ENCODE measurements at regions not wholly inside any gene's neighbourhood (a gene's known extent, or its start where the extent isn't known, plus 50 kb on each side); places are given as distances from the start of the nearest gene placed in this dataset.
"Not testable (repeated sequence)": the region's sequence is repeated elsewhere in the genome, so short reads cannot be mapped to it uniquely, and the experiment has no call there.

GRCh38 chr20:12573442-12573841 lies 435.3 kb upstream of the SPTLC3 start:
- WGBS, 2 donors: 56 to 74% methylated on average over 4 of the region's 4 CpGs
- H3K27ac ChIP-seq: peak overlapping the region in 2 of 4 donors; percentile 18 to 73
- no peak for DNase-seq (ENCODE audit: low spot score in 2 of 2)

DNA sequence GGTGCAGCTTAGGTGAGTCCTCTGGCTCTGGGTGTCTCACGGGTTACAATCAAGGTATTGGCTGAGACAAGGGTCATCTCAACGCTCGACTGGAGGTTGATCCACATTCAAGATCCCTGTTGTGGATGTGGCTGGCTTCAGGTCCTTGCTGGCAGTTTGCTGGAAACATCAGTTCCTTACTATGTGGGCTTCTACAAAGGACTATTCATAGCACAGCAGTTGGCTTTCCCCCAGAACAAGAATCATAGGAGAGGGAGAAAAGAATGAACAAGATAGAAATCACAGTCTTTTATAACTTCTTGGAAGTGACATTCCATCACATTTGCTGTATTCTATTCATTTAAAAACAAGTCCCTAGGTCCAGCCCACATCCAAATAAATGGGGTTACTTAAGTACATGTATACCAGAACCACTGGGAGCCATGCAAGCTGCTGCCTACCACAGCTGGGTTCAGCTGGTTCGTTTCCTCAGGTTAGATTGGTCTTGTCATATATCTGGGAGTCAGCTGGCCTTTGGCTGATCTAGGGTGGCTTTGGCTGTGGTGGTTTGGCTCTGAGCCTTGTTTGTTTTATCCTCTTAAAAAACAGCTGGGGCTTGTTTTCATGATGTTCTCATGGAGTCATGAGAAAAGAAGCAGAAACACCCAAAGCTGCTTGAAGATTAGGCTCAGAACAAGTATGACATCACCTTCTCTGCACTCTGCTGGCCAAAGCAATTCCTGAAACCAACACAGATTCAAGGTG lies 433.2 kb upstream of the SPTLC3 start:
- H3K9me3 ChIP-seq: no peaks in the 10 kb centered on the region
- WGBS, 2 donors: 39 to 43% methylated on average over 4 of the region's 4 CpGs
- no peaks in the 10 kb centered on the region for H3K36me3 ChIP-seq
- peak; percentile 34 to 40 for DNase-seq (ENCODE audit: low spot score in 2 of 2)
- H3K4me1 ChIP-seq: peaks cover 0 to 18% (median 7%) of the 10 kb centered on the region in 4 donors
- no peaks in the 10 kb centered on the region for H3K27me3 ChIP-seq
- H3K27ac ChIP-seq: peak overlapping the region; percentile 47 to 73 (median 59)
- peak in 1 of 2 donors; percentile 69 for TF ChIP-seq EP300 (IDR thresholded peaks at IDR 0.05)
- no peak for TF ChIP-seq POLR2A (IDR thresholded peaks at IDR 0.05)
- H3K4me3 ChIP-seq: no peak overlapping the region

More at GRCh38 chr20:12573442-12573841, 435.3 kb upstream of the SPTLC3 start:
- peaks cover 0 to 18% (median 7%) of the 10 kb centered on the region in 4 donors for H3K4me1 ChIP-seq
- H3K4me3 ChIP-seq: no peak overlapping the region
- no peaks in the 10 kb centered on the region for H3K27me3 ChIP-seq
- no peaks in the 10 kb centered on the region for H3K9me3 ChIP-seq
- no peaks in the 10 kb centered on the region for H3K36me3 ChIP-seq
- no peak for TF ChIP-seq POLR2A (IDR thresholded peaks at IDR 0.05)

DNA sequence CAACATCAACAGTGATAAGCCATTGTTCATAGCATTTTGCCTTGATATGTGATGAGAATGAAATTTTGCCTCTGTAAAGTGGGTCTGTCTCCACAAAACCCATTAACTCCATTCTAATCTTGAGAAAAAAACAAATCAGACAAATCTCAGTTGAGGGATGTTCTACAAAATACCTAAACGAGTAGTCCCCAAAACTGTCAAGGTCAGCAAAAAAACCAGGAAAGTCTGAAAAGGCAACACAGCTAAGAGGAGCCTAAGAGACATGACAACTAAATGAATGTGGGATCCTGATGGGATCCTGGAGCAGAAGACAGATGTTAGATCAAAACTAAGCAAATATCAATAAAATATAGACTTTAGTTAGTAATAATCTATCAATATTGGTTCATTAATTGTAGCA lies 431.6 kb upstream of the SPTLC3 start:
- Histone ChIP-seq H3K27me3 (no peaks in the 10 kb centered on the region), H3K27ac (no peak overlapping the region), H3K9me3 (no peaks in the 10 kb centered on the region), H3K4me3 (no peak overlapping the region), H3K36me3 (no peaks in the 10 kb centered on the region), H3K4me1 (peaks cover 0 to 27% (median 7%) of the 10 kb centered on the region in 4 donors)
- TF ChIP-seq POLR2A (IDR thresholded peaks at IDR 0.05) (no peak), EP300 (IDR thresholded peaks at IDR 0.05) (no peak), CTCF (IDR thresholded peaks at IDR 0.05) (no peak)
- 79 to 82% methylated on average over 1 of the region's 1 CpG for WGBS, 2 donors
- DNase-seq (ENCODE audit: low spot score in 2 of 2): no peak

DNA sequence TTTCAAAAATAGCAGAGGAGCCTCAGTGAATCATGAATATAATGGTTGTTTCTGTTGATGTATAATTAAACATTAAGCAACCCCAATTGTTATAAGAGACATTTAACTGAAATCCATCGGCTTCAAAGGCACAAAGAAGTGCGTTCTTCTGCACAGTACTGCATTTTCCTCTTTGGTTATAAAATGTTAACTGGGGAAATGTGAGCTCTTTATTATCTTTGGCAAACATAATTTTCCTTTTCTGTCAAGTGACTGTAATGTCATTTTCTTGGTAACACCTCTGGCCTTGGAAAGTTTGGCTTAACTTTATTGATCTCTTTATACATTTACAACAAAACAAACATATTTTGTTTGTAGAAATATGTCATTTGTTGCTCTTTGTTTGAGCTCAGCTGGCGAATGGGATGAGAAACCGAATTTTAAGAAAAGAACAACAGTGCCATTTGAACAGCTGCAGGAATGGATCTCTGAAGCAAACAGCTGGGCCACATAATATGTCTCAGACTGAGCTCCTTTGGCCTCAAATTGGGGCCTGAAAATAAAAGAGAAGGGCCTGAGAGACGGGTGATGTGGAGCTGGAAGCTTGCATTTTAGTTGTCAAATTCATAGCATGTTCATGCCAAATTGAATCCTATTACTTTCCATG lies 427.0 kb upstream of the SPTLC3 start:
- Histone ChIP-seq H3K4me1 (peaks cover 0 to 8% (median 2%) of the 10 kb centered on the region in 4 donors), H3K36me3 (no peaks in the 10 kb centered on the region), H3K4me3 (no peak overlapping the region), H3K9me3 (no peaks in the 10 kb centered on the region), H3K27ac (peak overlapping the region in 2 of 4 donors; percentile 43 to 61), H3K27me3 (no peaks in the 10 kb centered on the region)
- TF ChIP-seq CTCF (IDR thresholded peaks at IDR 0.05) (no peak), EP300 (IDR thresholded peaks at IDR 0.05) (no peak), POLR2A (IDR thresholded peaks at IDR 0.05) (no peak)
- WGBS, 2 donors: 18 to 22% methylated on average over 5 of the region's 5 CpGs
- DNase-seq (ENCODE audit: low spot score in 2 of 2): no peak

DNA sequence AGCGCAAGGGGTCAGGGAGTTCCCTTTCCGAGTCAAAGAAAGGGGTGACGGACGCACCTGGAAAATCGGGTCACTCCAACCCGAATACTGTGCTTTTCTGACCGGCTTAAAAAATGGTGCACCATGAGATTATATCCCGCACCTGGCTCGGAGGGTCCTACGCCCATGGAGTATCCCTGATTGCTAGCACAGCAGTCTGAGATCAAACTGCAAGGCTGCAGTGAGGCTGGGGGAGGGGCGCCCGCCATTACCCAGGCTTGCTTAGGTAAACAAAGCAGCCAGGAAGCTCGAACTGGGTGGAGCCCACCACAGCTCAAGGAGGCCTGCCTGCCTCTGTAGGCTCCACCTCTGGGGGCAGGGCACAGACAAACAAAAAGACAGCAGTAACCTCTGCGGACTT lies 426.1 kb upstream of the SPTLC3 start:
- H3K36me3 ChIP-seq; DNase-seq (ENCODE audit: low spot score in 2 of 2); H3K4me1 ChIP-seq; H3K27ac ChIP-seq; H3K4me3 ChIP-seq; H3K9me3 ChIP-seq; H3K27me3 ChIP-seq: not testable (repeated sequence)
- WGBS, 2 donors: 85 to 91% methylated on average over 12 to 13 of the region's 14 CpGs

DNA sequence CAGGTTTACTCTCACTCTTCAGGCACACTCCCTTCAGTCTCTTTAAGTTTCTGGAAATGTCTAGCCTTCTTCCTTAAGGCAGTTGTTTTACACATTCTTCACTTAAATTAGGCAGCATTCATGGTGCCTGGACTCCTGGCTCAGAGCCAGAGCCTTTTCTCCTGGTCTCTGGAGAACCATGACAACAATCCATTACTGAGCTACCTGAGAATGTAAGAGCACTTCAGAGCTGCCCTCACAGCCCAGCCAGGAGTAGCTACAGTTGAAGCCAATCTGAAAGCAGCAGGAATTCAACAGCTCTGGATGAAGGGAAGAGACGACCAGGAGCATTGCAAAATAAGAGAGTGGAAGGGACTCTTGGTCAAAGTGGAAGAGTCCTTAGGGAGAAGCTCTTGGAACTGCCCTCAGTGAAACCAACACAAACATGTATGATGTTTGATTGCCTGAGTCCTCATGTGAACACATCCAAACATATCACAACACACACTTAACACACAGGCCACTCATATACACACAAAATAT lies 416.8 kb upstream of the SPTLC3 start:
- H3K9me3 ChIP-seq: no peaks in the 10 kb centered on the region
- H3K36me3 ChIP-seq: no peaks in the 10 kb centered on the region
- peaks cover 0 to 6% (median 0%) of the 10 kb centered on the region in 4 donors for H3K4me1 ChIP-seq
- 45 to 56% methylated on average over 1 of the region's 1 CpG for WGBS, 2 donors
- no peak overlapping the region for H3K4me3 ChIP-seq
- TF ChIP-seq POLR2A (IDR thresholded peaks at IDR 0.05) (no peak), EP300 (IDR thresholded peaks at IDR 0.05) (no peak), CTCF (IDR thresholded peaks at IDR 0.05) (no peak)
- no peaks in the 10 kb centered on the region for H3K27me3 ChIP-seq
- DNase-seq (ENCODE audit: low spot score in 2 of 2): no peak
- no peak overlapping the region for H3K27ac ChIP-seq

All from tibial nerve (tissue), 4 donors.